EL (cell line): ENCODE measurements at regions not wholly inside any gene's neighbourhood (a gene's known extent, or its start where the extent isn't known, plus 50 kb on each side); places are given as distances from the start of the nearest gene placed in this dataset.
A peak's percentile ranks its signal among the peaks of the same experiment; 100 is the strongest.

ENCODE experiments used
- DNase-seq: peaks from one replicate; pipeline ENCODE4 v3.0.0-alpha.2; 2016

DNA sequence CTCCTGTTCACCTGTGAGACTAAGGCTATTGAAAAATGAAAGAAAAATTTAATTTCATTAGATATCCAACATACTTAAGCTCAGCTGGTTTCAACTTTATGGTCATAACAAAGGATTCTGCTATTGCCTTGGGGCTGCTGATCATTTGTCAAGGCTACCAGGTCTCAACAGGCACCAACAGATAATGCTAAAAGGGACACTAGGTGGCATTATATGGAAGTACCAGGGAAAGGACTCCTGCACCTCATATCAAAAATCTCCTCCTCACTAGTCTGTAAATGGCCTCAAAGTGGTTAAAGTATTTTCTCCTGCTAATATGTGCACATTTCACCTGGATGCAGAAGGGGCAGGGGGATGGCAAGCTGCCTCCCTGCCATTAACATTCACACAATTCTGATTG lies 167.9 kb upstream of the REG3A start:
- DNase-seq = no peak

GRCh38 chr2:79320871-79321270 lies 161.3 kb upstream of the REG3A start:
- no peak for DNase-seq

GRCh38 chr2:79294994-79295393 lies 135.4 kb upstream of the REG3A start:
- no peak for DNase-seq

DNA sequence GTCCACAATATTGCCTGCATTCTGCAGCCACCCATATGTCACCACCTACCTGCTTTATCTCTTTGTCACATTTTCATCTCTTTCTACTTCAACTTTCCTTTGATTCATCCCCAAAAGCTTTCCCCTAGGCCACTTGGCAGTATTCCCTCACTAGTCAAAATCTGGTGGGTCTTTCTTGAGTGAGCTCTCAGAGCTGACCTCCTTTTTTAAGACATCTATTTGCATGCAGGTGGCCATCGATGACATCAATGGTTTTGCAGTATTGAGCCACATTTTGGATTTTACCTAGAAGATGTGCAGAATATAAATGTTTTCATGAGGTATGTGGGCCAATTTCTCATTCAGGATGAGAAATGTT lies 133.4 kb upstream of the REG3A start:
- DNase-seq = no peak

- DNase-seq = no peak
Measured at GRCh38 chr2:79292239-79292957, 132.8 kb upstream of the REG3A start.

GRCh38 chr2:79275863-79276262 lies 116.3 kb upstream of the REG3A start:
- no peak for DNase-seq

GRCh38 chr2:79275197-79275596 lies 115.6 kb upstream of the REG3A start:
- DNase-seq = no peak

DNA sequence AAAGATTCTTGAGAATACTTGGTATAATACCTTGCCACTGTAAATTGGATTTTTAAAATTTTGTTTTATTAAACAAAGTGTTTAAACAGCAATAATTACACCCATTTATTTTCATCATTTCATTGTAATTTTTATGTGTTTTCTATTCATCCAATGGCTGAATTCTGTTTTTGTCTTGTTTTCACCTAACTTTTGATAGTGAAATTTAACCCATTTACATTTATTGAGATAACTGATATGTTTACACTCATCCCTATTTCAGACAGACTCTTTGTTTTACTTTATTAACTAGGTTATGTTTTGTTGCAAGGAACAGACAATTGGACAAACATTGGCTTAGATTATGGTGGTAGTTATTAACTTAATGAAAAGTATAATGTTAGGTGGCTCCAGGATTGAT lies 113.1 kb upstream of the REG3A start:
- DNase-seq = no peak

GRCh38 chr2:79271456-79271855 lies 111.9 kb upstream of the REG3A start:
- DNase-seq = no peak

DNA sequence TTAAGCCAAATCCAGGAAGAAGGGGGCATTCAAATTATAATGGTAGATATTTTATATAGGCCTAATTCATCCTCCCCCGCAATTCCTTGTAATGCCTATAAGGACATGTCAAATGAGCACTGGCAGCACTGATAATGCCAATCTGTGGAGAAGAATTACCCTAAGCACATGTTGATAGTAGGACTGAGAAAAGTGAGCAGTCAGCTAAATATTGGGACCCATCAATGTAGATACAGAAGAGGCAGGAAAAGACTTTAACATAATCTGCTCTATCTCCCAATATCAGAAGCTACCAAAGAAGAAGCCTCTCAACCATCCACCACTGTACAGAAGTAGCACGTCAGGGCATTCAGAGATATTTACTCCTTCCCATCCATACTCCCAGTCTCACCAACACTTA lies 101.3 kb upstream of the REG3A start:
- DNase-seq = no peak

DNA sequence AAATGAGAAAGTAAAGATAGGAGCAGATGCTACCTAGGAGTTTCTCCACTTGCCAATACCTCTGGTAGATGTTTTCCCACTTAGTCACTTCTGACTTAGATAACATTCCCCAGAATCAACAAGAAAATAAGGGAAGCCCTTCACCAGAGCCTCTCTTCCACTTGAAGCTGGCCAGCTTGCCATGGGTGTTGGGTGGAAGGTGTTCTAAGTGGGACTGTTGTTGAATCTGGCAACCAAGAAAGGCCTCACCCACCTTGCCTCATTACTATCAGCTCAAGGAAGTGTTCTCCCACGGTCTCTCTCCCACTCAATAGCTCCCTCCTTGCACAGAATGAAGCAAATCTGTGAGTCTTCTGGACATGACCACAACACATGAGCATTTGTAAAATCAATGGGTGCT lies 100.4 kb upstream of the REG3A start:
- no peak for DNase-seq

GRCh38 chr2:79259296-79259695 lies 99.7 kb upstream of the REG3A start:
- DNase-seq = no peak

- no peak for DNase-seq
Measured at GRCh38 chr2:79253243-79253774, 93.8 kb upstream of the REG3A start.

- no peak for DNase-seq
Measured at GRCh38 chr2:79250656-79251055, 91.1 kb upstream of the REG3A start.

DNA sequence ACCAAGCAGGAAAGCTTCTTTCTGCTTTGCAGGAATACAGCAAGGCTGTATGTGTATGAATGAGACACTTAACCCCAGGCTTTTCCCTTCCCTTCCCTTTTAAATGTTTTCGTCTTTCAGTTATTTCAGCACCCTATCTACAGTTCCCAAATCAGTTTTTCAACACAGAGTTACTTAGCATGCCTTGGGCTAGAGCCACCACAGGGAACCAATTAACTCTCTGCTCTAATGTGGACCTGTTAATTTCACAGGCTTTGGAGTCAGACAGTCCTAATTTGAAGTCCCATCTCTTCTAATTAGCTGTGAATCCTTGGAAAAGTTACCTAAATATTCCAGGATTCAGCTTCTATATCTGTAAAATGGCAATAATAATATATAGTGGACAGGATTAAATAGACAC lies 89.2 kb upstream of the REG3A start:
- DNase-seq = no peak

GRCh38 chr2:79235135-79235534 lies 75.6 kb upstream of the REG3A start:
- no peak for DNase-seq

DNA sequence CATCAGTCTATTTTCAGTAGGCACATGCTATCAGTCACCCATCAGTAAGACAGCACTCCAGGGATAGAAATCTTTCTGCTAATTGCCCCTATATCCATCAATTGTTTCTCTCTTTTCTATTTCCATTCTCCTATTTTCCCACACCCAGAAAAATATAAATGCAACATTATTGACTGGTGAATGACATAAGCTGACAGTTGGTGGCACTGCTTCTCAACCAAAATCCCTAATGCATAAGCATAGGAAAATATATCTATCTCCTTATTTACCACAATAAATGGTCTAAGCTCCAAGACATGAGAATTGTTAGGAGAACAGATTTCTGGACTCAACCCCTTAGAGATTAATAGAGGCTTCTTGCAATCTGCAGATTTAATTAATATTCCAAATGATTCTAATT lies 64.0 kb upstream of the REG3A start:
- DNase-seq = no peak

GRCh38 chr2:79219383-79219988 lies 59.9 kb upstream of the REG3A start:
- peak; percentile 0 for DNase-seq

- DNase-seq = no peak
Measured at GRCh38 chr2:79210274-79210917, 50.8 kb upstream of the REG3A start.
